Fibroblast of mammary gland (primary cell): ENCODE measurements at regions not wholly inside any gene's neighbourhood (a gene's known extent, or its start where the extent isn't known, plus 50 kb on each side); places are given as distances from the start of the nearest gene placed in this dataset.

ENCODE experiments used
- DNase-seq: peaks from one replicate; pipeline ENCODE4 v3.0.0-alpha.2; 2010; ENCODE audit warnings: low read depth
- H3K4me3 ChIP-seq: 2 replicates; pipeline ENCODE4 v1.5.1; 2011; ENCODE audit warnings: low read depth, mild to moderate bottlenecking, low read length, moderate library complexity; ENCODE audit not compliant: control insufficient read depth
- CTCF ChIP-seq: conservative IDR thresholded peaks from 2 replicates; pipeline ENCODE4 v1.5.1; 2011; ENCODE audit warnings: low read depth, low read length, inconsistent platforms; ENCODE audit not compliant: control insufficient read depth, insufficient read depth

GRCh38 chr14:53381895-53382294 is 228.8 kb upstream of the DDHD1 start:
- no peak for TF ChIP-seq CTCF
- no peak overlapping the region for H3K4me3 ChIP-seq
- no peak for DNase-seq

GRCh38 chr14:53380867-53381225 is 227.7 kb upstream of the DDHD1 start:
- DNase-seq, result no peak
- no peak for TF ChIP-seq CTCF

GRCh38 chr14:53380052-53380866 is 227.1 kb upstream of the DDHD1 start:
- H3K4me3 ChIP-seq, result no peak overlapping the region
- no peak for TF ChIP-seq CTCF
- peak; percentile 42 for DNase-seq

More at GRCh38 chr14:53380867-53381225, 227.7 kb upstream of the DDHD1 start:
- no peak overlapping the region for H3K4me3 ChIP-seq

GRCh38 chr14:53378142-53378541 is 225.0 kb upstream of the DDHD1 start:
- no peak for TF ChIP-seq CTCF
- peak; percentile 16 for DNase-seq
- H3K4me3 ChIP-seq, result no peak overlapping the region

- no peak for DNase-seq
- TF ChIP-seq CTCF, result no peak
- H3K4me3 ChIP-seq, result no peak overlapping the region
These were observed 222.9 kb upstream of the DDHD1 start for GRCh38 chr14:53376064-53376463.

- no peak for DNase-seq
- TF ChIP-seq CTCF, result no peak
- no peak overlapping the region for H3K4me3 ChIP-seq
These were observed 222.5 kb upstream of the DDHD1 start for GRCh38 chr14:53375599-53375998.
